K562 (cell line): ENCODE measurements at regions not wholly inside any gene's neighbourhood (a gene's known extent, or its start where the extent isn't known, plus 50 kb on each side); places are given as distances from the start of the nearest gene placed in this dataset.

ENCODE experiments used
- ATAC-seq: fragments of 200-7000 bp; cut with Tn5 transposase; 3 replicates; pipeline ENCODE4 v1.9.1; 2020; ENCODE audit warnings: moderate library complexity
- BruUV-seq: library from RNA; stranded (reverse); fragments of 400-500 nt; replicated peaks from 2 replicates; lab custom pipeline; 2021; lab: Mats Ljungman, UMichigan
- CTCF ChIA-PET: fragments of 300-600 bp; formaldehyde crosslinking; extraction: SDS; loops from one replicate; lab custom pipeline; 2021; ENCODE audit warnings: low intra/inter-chr PET ratio; lab: Yijun Ruan, JAX
- POLR2A ChIA-PET: fragments of 300-600, 350-650 bp; sonication (Branson Sonifier 250); formaldehyde crosslinking; extraction: SDS; loops from one replicate; lab custom pipeline; 2021; ENCODE audit warnings: antibody characterized with exemption, inconsistent platforms; lab: Yijun Ruan, JAX
- DNase-seq, 4 experiments: peaks; one replicate each; pipeline versions ENCODE4 v3.0.0 to v3.0.0-alpha.2; 2011 to 2018; ENCODE audit warnings: low spot score in 3 of 4, mixed read lengths in 3 of 4; ENCODE audit errors: extremely low read depth in 1 of 4
- FAIRE-seq: peaks from 2 replicates; lab custom pipeline; 2011; peaks lifted over from hg19 to GRCh38; lab: Jason Lieb, UNC
- H2AFZ ChIP-seq: 2 replicates; pipeline ENCODE4 v1.6.0; 2011; ENCODE audit warnings: low read depth, low read length, control low read depth, inconsistent platforms
- H3K27ac ChIP-seq: fragments of 200-600 bp; 3 replicates; pipeline ENCODE4 v1.8.0; 2011; ENCODE audit warnings: low read depth, mild to moderate bottlenecking, control low read depth, inconsistent platforms, low read length, moderate library complexity, mixed read lengths; ENCODE audit errors: extremely low read depth
- H3K27me3 ChIP-seq, 2 experiments: fragments of 300-600 bp in 1 of 2; 2 replicates in 1 of 2; 3 replicates in 1 of 2; pipeline versions ENCODE4 v1.6.0 to v1.8.0; 2011; ENCODE audit warnings: inconsistent platforms in 2 of 2, low read length in 2 of 2, mild to moderate bottlenecking in 1 of 2, mixed read lengths in 1 of 2, moderate library complexity in 1 of 2; ENCODE audit not compliant: control insufficient read depth in 2 of 2, insufficient read depth in 2 of 2
- H3K36me3 ChIP-seq: fragments of 300-600 bp; 3 replicates; pipeline ENCODE4 v1.8.0; 2011; ENCODE audit warnings: mild to moderate bottlenecking, low read length, inconsistent platforms; ENCODE audit not compliant: control insufficient read depth, insufficient read depth
- H3K4me1 ChIP-seq, 2 experiments: fragments of 200-600 bp in 1 of 2; replicated peaks in 1 of 2; 2 replicates in 1 of 2; 3 replicates in 1 of 2; pipeline versions ENCODE4 v1.5.1 to v1.8.0; 2011; ENCODE audit warnings: inconsistent platforms in 2 of 2, low read length in 2 of 2, mild to moderate bottlenecking in 1 of 2, mixed read lengths in 1 of 2, moderate library complexity in 1 of 2; ENCODE audit not compliant: control insufficient read depth in 2 of 2, insufficient read depth in 2 of 2
- H3K4me2 ChIP-seq: 2 replicates; pipeline ENCODE4 v1.6.1; 2011; ENCODE audit warnings: low read length, control low read depth, inconsistent platforms, mixed read lengths; ENCODE audit not compliant: insufficient read depth
- H3K4me3 ChIP-seq: fragments of 200-600 bp; sonication (generic), shearing (Covaris generic); 2 replicates; pipeline ENCODE4 v1.5.1; 2016; ENCODE audit warnings: control low read depth, inconsistent platforms
- H3K79me2 ChIP-seq: fragments of 200-600 bp; 3 replicates; pipeline ENCODE4 v1.8.0; 2011; ENCODE audit warnings: low read length, inconsistent platforms; ENCODE audit not compliant: control insufficient read depth, insufficient read depth
- H3K9ac ChIP-seq, 2 experiments: 2 replicates each; pipeline versions ENCODE4 v1.6.0 to v1.6.1; 2011; ENCODE audit warnings: low read depth in 2 of 2, low read length in 2 of 2, control low read depth in 1 of 2, inconsistent platforms in 1 of 2, mild to moderate bottlenecking in 1 of 2, mixed read lengths in 1 of 2; ENCODE audit not compliant: insufficient read depth in 1 of 2
- H3K9me1 ChIP-seq: one replicate; pipeline ENCODE4 v1.6.0; 2011; ENCODE audit warnings: inconsistent platforms, mild to moderate bottlenecking, low read length, moderate library complexity; ENCODE audit not compliant: control insufficient read depth, insufficient read depth
- H3K9me3 ChIP-seq: replicated peaks from 2 replicates; pipeline ENCODE4 v1.5.1; 2011; ENCODE audit warnings: low read depth, low read length, inconsistent platforms; ENCODE audit not compliant: control insufficient read depth, insufficient read depth
- H4K20me1 ChIP-seq: replicated peaks from 2 replicates; pipeline ENCODE4 v1.6.1; 2011; ENCODE audit warnings: low read length, inconsistent platforms, mixed read lengths; ENCODE audit not compliant: control insufficient read depth, insufficient read depth
- HMGN3 ChIP-seq: IDR thresholded peaks from 2 replicates; pipeline ENCODE4 v1.6.1; 2011; ENCODE audit warnings: borderline replicate concordance, low read depth, mild to moderate bottlenecking, mixed read lengths, low read length; ENCODE audit not compliant: insufficient read length; ENCODE audit errors: extremely low read depth
- IRF1 ChIP-seq: sonication (generic); formaldehyde crosslinking; IDR thresholded peaks from 2 replicates; pipeline ENCODE4 v1.8.0; 2022; ENCODE audit warnings: missing genetic modification reagents, mild to moderate bottlenecking, borderline replicate concordance
- MAFG ChIP-seq: fragments of 450-650 bp; conservative IDR thresholded peaks from 2 replicates; pipeline ENCODE4 v1.6.1; 2016; ENCODE audit warnings: missing genetic modification characterization, missing compliant biosample characterization
- PHF20 ChIP-seq: fragments of 450-650 bp; IDR thresholded peaks from 2 replicates; pipeline ENCODE4 v1.6.1; 2018; ENCODE audit not compliant: partially characterized antibody
- PHF8 ChIP-seq: fragments of 200-600 bp; sonication (generic); IDR thresholded peaks from 2 replicates; pipeline ENCODE4 v1.6.1; 2012; ENCODE audit warnings: mixed run types, mild to moderate bottlenecking, inconsistent platforms, low read length, moderate library complexity, borderline replicate concordance
- PPARD ChIP-seq: fragments of 250-450 bp; sonication (Bioruptor Pico); IDR thresholded peaks from 2 replicates; pipeline ENCODE4 v1.8.0; 2022; ENCODE audit warnings: inconsistent platforms, mild to moderate bottlenecking, moderate library complexity
- RBM39 ChIP-seq: fragments of 200-400 bp; formaldehyde crosslinking; optimal IDR thresholded peaks from 2 replicates; pipeline ENCODE3; 2018; ENCODE audit warnings: low read depth, low read length
- SMAD4 ChIP-seq: fragments of 250-450 bp; sonication (Bioruptor Pico); conservative IDR thresholded peaks from 2 replicates; pipeline ENCODE4 v1.8.0; 2021; ENCODE audit warnings: inconsistent platforms, mild to moderate bottlenecking, moderate library complexity
- TAF15 ChIP-seq: fragments of 200-400 bp; formaldehyde crosslinking; IDR thresholded peaks from 2 replicates; pipeline ENCODE4 v1.6.1; 2017; ENCODE audit warnings: mild to moderate bottlenecking, low read depth, low read length, moderate library complexity
- WGBS: fragments of 100-300 bp; shearing (Covaris generic); methylation state at CpG from one replicate; pipeline ENCODE4 v1.1.6; 2016; ENCODE audit warnings: low coverage, mixed read lengths; ENCODE audit not compliant: insufficient coverage; ENCODE audit errors: missing lambda C conversion rate; 5-methylcytosine and 5-hydroxymethylcytosine counted together
- in situ Hi-C: fragments of 300-500 bp; cut with MboI; formaldehyde crosslinking; loops from 4 replicates; pipeline ENCODE4 v1.15.0; 2018; ENCODE audit warnings: inconsistent platforms, mixed read lengths
- intact Hi-C: fragments of 100-400 bp; cut with micrococcal nuclease; formaldehyde crosslinking; loops from 2 replicates; pipeline ENCODE4 v1.14.2; 2022

- TF ChIP-seq HMGN3 (no peak), PHF20 (no peak), SMAD4 (CRISPR knock-in tag) (no peak), PHF8 (no peak), RBM39 (no peak), PPARD (CRISPR knock-in tag) (no peak), IRF1 (CRISPR knock-in tag) (no peak)
Measured at GRCh38 chr3:191557322-191557721, 96.4 kb downstream of the PYDC2 start (continued).

- POLR2A ChIA-PET: interaction anchor here (1.5 kb wide), 1 partner anchor 39 kb away, joined by 3 read pairs; no protein-coding TSS in a partner anchor
Measured at GRCh38 chr3:191563722-191564121, 102.8 kb downstream of the PYDC2 start.

More at GRCh38 chr3:191563722-191564121, 102.8 kb downstream of the PYDC2 start:
- intact Hi-C loops: no loop called here
- 70% methylated on average over 7 of the region's 7 CpGs for WGBS
- in situ Hi-C loops: no loop called here
- TF ChIP-seq MAFG (tag): 0 out of 2 replicates have a peak, but pooled peaks have one; percentile 18
- no peak for TF ChIP-seq TAF15
- H4K20me1 ChIP-seq: no peaks in the 10 kb centered on the region
- H3K4me1 ChIP-seq: no peaks in the 10 kb centered on the region
- DNase-seq (no peak), FAIRE-seq (no peak), ATAC-seq (no peak)
- H2AFZ ChIP-seq: no peak overlapping the region
- H3K79me2 ChIP-seq: no peaks in the 10 kb centered on the region
- no peaks in the 10 kb centered on the region for H3K9me1 ChIP-seq
- H3K4me2 ChIP-seq: no peak overlapping the region
- peaks cover 6% of the 10 kb centered on the region; the same call in 2 of the 3 replicates for H3K36me3 ChIP-seq
- H3K4me3 ChIP-seq: no peak overlapping the region
- CTCF ChIA-PET: no interaction called here
- no peaks in the 10 kb centered on the region for H3K27me3 ChIP-seq
- BruUV-seq: no TSS peak
- H3K27ac ChIP-seq: no peak overlapping the region
- H3K9ac ChIP-seq: no peak overlapping the region
- no peaks in the 10 kb centered on the region for H3K9me3 ChIP-seq
